ENCODE measurements at regions not wholly inside any gene's neighbourhood (a gene's known extent, or its start where the extent isn't known, plus 50 kb on each side); places are given as distances from the start of the nearest gene placed in this dataset.

- H3K4me3 ChIP-seq (ENCODE audit: low read depth, low read length): no peak overlapping the region
- DNase-seq (ENCODE audit: low read depth): no peak
- no peak for TF ChIP-seq CTCF (IDR thresholded peaks at IDR 0.05; ENCODE audit: control insufficient read depth, extremely low read depth, insufficient read depth)
Measured at GRCh38 chr2:94939349-94939748, 68.1 kb downstream of the TEKT4 start.

DNA sequence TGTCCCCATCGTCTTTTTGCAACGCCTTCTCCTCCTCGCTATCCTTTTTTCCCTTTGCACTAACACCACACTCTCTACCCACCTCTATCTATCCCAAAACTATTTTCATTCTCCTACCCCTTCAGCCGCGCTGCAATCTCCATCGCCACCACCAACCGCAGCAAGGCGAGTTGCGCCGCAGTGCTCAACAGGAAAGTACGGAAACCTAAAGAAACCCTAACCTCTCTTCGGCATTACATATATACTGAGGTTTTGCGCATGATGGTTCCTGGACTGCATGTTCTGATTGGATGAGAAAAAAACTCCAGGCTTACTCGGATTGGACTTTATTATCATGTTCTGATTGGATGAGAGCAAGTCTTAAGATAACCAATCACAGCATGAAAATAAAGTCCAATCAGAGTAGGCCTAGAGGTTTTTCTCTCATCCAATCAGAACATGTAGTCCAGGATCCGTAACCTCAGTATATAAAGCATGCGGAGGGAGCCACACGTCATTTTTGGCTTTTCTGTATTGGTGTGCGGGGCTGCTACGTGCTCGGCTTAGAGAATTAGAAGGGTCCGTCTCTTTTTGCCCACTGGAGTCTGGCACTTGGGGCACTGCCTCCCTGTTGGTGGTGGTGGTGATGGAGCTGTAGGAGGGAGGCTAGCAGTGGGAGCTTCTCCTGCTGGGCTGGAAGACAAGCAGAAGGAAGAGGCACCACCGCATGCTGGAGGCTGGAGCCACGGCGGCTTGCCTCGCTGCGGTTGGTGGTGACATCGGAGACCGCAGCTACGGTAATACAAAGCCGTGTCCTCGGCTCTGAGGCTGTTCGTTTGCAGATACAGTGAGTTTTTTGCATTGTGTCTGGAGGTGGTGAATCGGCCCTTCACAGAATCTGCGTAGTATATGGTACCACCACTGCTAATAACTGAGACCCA is 76.1 kb downstream of the TEKT4 start:
- no peak for DNase-seq (ENCODE audit: low read depth)
- no peak overlapping the region for H3K4me3 ChIP-seq (ENCODE audit: low read depth, low read length)
- TF ChIP-seq CTCF (IDR thresholded peaks at IDR 0.05; ENCODE audit: control insufficient read depth, extremely low read depth, insufficient read depth): no peak

- no peak overlapping the region for H3K4me3 ChIP-seq (ENCODE audit: low read depth, low read length)
- no peak for DNase-seq (ENCODE audit: low read depth)
- no peak for TF ChIP-seq CTCF (IDR thresholded peaks at IDR 0.05; ENCODE audit: control insufficient read depth, extremely low read depth, insufficient read depth)
Measured at GRCh38 chr2:94955702-94956101, 69.8 kb upstream of the MAL start.

DNA sequence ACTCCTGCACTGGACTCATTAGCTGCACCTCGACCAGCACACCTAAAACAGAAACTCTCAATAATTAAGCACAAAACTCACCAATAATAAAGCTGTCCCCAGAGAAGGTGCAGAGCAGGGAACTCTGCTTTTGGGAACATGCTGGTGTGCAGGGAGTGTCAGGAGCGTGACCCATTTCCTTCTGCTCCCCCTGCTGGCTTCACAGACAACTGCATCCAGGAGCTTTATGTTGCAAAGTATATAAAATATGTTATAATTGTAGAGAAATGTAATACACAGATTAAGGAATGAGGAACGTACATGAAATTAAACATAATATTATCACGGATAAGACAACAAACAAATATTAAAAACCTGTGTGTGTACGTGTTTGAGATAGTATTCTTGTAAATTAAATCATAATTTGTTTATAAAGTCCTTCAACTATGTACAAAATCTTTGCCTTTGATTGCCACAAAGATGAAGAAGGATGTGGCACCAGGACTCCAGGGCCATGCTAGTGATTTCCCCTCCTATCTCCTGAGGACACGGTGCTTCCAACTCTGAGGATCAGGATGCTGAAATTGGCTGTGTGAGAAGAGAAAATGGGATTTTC is 68.6 kb upstream of the MAL start:
- DNase-seq (ENCODE audit: low read depth): no peak
- no peak overlapping the region for H3K4me3 ChIP-seq (ENCODE audit: low read depth, low read length)
- TF ChIP-seq CTCF (IDR thresholded peaks at IDR 0.05; ENCODE audit: control insufficient read depth, extremely low read depth, insufficient read depth): peak; percentile 79

GRCh38 chr2:94958245-94958644 is 67.3 kb upstream of the MAL start:
- no peak overlapping the region for H3K4me3 ChIP-seq (ENCODE audit: low read depth, low read length)
- DNase-seq (ENCODE audit: low read depth): no peak
- TF ChIP-seq CTCF (IDR thresholded peaks at IDR 0.05; ENCODE audit: control insufficient read depth, extremely low read depth, insufficient read depth): no peak

DNA sequence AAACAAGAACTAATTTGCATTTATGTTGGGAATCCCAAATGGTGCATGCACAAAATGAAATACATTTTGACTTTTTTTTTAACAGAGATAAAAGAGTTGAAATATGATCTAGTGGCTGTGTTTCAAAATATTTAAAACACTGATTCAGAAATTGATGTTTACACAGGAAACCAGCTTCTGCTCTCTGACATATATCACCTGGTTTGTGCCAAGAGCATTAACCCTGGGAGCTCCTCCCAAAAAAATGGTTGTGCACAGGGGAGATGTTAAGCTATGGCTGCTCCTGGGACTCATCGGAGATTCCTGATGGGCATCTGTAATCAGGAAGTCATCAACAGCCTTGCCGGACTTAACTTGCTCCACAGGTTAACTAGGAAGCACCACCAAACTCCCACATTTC is 65.2 kb upstream of the MAL start:
- no peak overlapping the region for H3K4me3 ChIP-seq (ENCODE audit: low read depth, low read length)
- no peak for TF ChIP-seq CTCF (IDR thresholded peaks at IDR 0.05; ENCODE audit: control insufficient read depth, extremely low read depth, insufficient read depth)
- DNase-seq (ENCODE audit: low read depth): no peak
